ENCODE measurements at regions not wholly inside any gene's neighbourhood (a gene's known extent, or its start where the extent isn't known, plus 50 kb on each side); places are given as distances from the start of the nearest gene placed in this dataset.
"Not testable (repeated sequence)": the region's sequence is repeated elsewhere in the genome, so short reads cannot be mapped to it uniquely, and the experiment has no call there.

GRCh38 chr3:75938921-75939320 lies 153.6 kb upstream of the ZNF717 start:
- no peak for DNase-seq (ENCODE audit: extremely low spot score, unreplicated experiment)
- no peak for TF ChIP-seq CTCF (IDR thresholded peaks at IDR 0.05)
- no peaks in the 10 kb centered on the region for H3K9me3 Mint-ChIP-seq (ENCODE audit: unreplicated experiment)
- no peak overlapping the region for H3K27ac Mint-ChIP-seq (ENCODE audit: unreplicated experiment)
- no peak overlapping the region for H3K4me3 Mint-ChIP-seq (ENCODE audit: unreplicated experiment)
- no peaks in the 10 kb centered on the region for H3K4me1 Mint-ChIP-seq (ENCODE audit: unreplicated experiment)
- peaks cover 14% of the 10 kb centered on the region for H3K27me3 Mint-ChIP-seq (ENCODE audit: unreplicated experiment)
- H3K36me3 Mint-ChIP-seq (ENCODE audit: unreplicated experiment), result no peaks in the 10 kb centered on the region

- Mint-ChIP-seq H3K36me3 (ENCODE audit: unreplicated experiment) (no peaks in the 10 kb centered on the region), H3K9me3 (ENCODE audit: unreplicated experiment) (no peaks in the 10 kb centered on the region), H3K27me3 (ENCODE audit: unreplicated experiment) (no peaks in the 10 kb centered on the region), H3K4me3 (ENCODE audit: unreplicated experiment) (no peak overlapping the region), H3K27ac (ENCODE audit: unreplicated experiment) (no peak overlapping the region), H3K4me1 (ENCODE audit: unreplicated experiment) (no peaks in the 10 kb centered on the region)
- TF ChIP-seq CTCF (IDR thresholded peaks at IDR 0.05), result no peak
- no peak for DNase-seq (ENCODE audit: extremely low spot score, unreplicated experiment)
Measured at GRCh38 chr3:75951941-75952340, 166.6 kb upstream of the ZNF717 start.

GRCh38 chr3:75960031-75960430 lies 174.7 kb upstream of the ZNF717 start:
- not testable (repeated sequence) for H3K36me3 Mint-ChIP-seq (ENCODE audit: unreplicated experiment); H3K4me3 Mint-ChIP-seq (ENCODE audit: unreplicated experiment); H3K27ac Mint-ChIP-seq (ENCODE audit: unreplicated experiment); DNase-seq (ENCODE audit: extremely low spot score, unreplicated experiment); H3K4me1 Mint-ChIP-seq (ENCODE audit: unreplicated experiment); H3K27me3 Mint-ChIP-seq (ENCODE audit: unreplicated experiment)
- peaks cover 19% of the 10 kb centered on the region for H3K9me3 Mint-ChIP-seq (ENCODE audit: unreplicated experiment)

DNA sequence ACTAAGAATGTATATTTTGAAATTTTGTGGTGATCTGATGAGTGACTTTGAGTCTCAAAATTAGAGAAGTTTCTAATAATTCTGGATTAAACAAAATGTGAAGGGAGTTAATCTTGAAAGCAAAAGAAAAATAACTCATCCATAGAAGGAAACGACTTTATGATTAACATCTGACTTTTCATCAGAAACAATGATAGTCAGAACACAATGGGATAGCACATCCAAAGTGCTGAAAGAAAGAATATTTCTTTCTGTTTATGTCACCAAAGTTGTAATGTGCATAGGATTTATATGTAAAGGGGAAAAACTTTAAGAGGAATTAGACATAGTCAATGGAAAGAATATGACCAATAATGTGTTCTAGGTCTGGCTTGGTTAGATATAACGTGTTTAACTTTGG lies 176.7 kb upstream of the ZNF717 start:
- H3K4me3 Mint-ChIP-seq (ENCODE audit: unreplicated experiment), result not testable (repeated sequence)

GRCh38 chr3:75967071-75967470 lies 181.7 kb upstream of the ZNF717 start:
- peaks cover 12% of the 10 kb centered on the region for H3K27me3 Mint-ChIP-seq (ENCODE audit: unreplicated experiment)
- H3K4me3 Mint-ChIP-seq (ENCODE audit: unreplicated experiment), result no peak overlapping the region
- H3K27ac Mint-ChIP-seq (ENCODE audit: unreplicated experiment), result no peak overlapping the region
- no peaks in the 10 kb centered on the region for H3K4me1 Mint-ChIP-seq (ENCODE audit: unreplicated experiment)
- no peak for TF ChIP-seq CTCF (IDR thresholded peaks at IDR 0.05)
- H3K9me3 Mint-ChIP-seq (ENCODE audit: unreplicated experiment), result peaks cover 8% of the 10 kb centered on the region
- H3K36me3 Mint-ChIP-seq (ENCODE audit: unreplicated experiment), result peaks cover 3% of the 10 kb centered on the region
- DNase-seq (ENCODE audit: extremely low spot score, unreplicated experiment), result no peak

More for the DNA sequence above, 176.7 kb upstream of the ZNF717 start:
- H3K27me3 Mint-ChIP-seq (ENCODE audit: unreplicated experiment); H3K4me1 Mint-ChIP-seq (ENCODE audit: unreplicated experiment); DNase-seq (ENCODE audit: extremely low spot score, unreplicated experiment); H3K27ac Mint-ChIP-seq (ENCODE audit: unreplicated experiment); H3K36me3 Mint-ChIP-seq (ENCODE audit: unreplicated experiment): not testable (repeated sequence)
- peaks cover 19% of the 10 kb centered on the region for H3K9me3 Mint-ChIP-seq (ENCODE audit: unreplicated experiment)

- no peak for TF ChIP-seq CTCF (IDR thresholded peaks at IDR 0.05)
- Mint-ChIP-seq H3K27me3 (ENCODE audit: unreplicated experiment) (peaks cover 27% of the 10 kb centered on the region), H3K27ac (ENCODE audit: unreplicated experiment) (no peak overlapping the region), H3K9me3 (ENCODE audit: unreplicated experiment) (peaks cover 5% of the 10 kb centered on the region), H3K4me1 (ENCODE audit: unreplicated experiment) (no peaks in the 10 kb centered on the region), H3K4me3 (ENCODE audit: unreplicated experiment) (no peak overlapping the region), H3K36me3 (ENCODE audit: unreplicated experiment) (no peaks in the 10 kb centered on the region)
- DNase-seq (ENCODE audit: extremely low spot score, unreplicated experiment), result no peak
Measured at GRCh38 chr3:75978686-75979085, 193.3 kb upstream of the ZNF717 start.

All from osteocyte (in vitro differentiated cells).